Pancreas (tissue), 10 donors: ENCODE measurements at regions not wholly inside any gene's neighbourhood (a gene's known extent, or its start where the extent isn't known, plus 50 kb on each side); places are given as distances from the start of the nearest gene placed in this dataset.

ENCODE experiments used
- ATAC-seq, 4 donors: fragments of 200-7000 bp; cut with Tn5 transposase; one replicate each; pipeline versions ENCODE4 v1.8.0 to v1.9.1; 2020; ENCODE audit warnings: mild to moderate bottlenecking in 4 of 4, moderate library complexity in 4 of 4
- DNase-seq, 6 donors: peaks; one replicate each; pipeline ENCODE4 v3.0.0-alpha.2; 2020
- FAIRE-seq: peaks from 2 replicates; lab custom pipeline; 2012; peaks lifted over from hg19 to GRCh38; lab: Jason Lieb, UNC
- H3K27ac ChIP-seq, 4 donors: fragments of 200-600 bp; sonication (generic); 1 replicate in 3 of 4; 2 replicates in 1 of 4; pipeline versions ENCODE4 v1.5.0 to v1.8.0; 2020
- H3K27me3 ChIP-seq, 4 donors: fragments of 200-600 bp; one replicate each; pipeline ENCODE4 v1.8.0; 2021
- H3K36me3 ChIP-seq, 3 donors: fragments of 200-600 bp; sonication (generic) in 1 of 3; one replicate each; pipeline versions ENCODE4 v1.5.0 to v1.8.0; 2020 to 2021
- H3K4me1 ChIP-seq, 3 donors: fragments of 200-600 bp; one replicate each; pipeline ENCODE4 v1.8.0; 2021
- H3K4me3 ChIP-seq, 4 donors: fragments of 200-600 bp; sonication (generic) in 2 of 4; one replicate each; pipeline versions ENCODE4 v1.5.0 to v1.8.0; 2020 to 2021
- H3K9me3 ChIP-seq, 4 donors: fragments of 200-600 bp; one replicate each; pipeline ENCODE4 v1.8.0; 2021
- CTCF ChIP-seq, 4 donors: fragments of 200-600 bp; sonication (generic) in 3 of 4; IDR thresholded peaks; one replicate each; pipeline versions ENCODE4 v1.5.0 to v1.8.0; 2021; ENCODE audit warnings: antibody characterized with exemption in 4 of 4
- WGBS, 2 donors: extraction: QIAGEN DNeasy Blood & Tissue Kit; methylation state at CpG; one replicate each; pipeline ENCODE4 v1.1.7; 2013; 5-methylcytosine and 5-hydroxymethylcytosine counted together
- intact Hi-C, 3 donors: fragments of 100-400 bp; cut with DNase I; formaldehyde crosslinking; loops; one replicate each; pipeline versions ENCODE4 v1.11.1 to v1.14.2; 2022
- donor health status: healthy with polysubstance abuse.
- donor health status: DM: no; HTN: no; CAD: no; lungs with moderate emphysema.
- donor health status: DM: no; HTN: no; CAD: no.
- donor health status: control.
- donor health status: control.
- donor health status: Bipolar disorder and iron deficiency.
- donor health status: DM: yes; HTN: yes; CAD: no.
- donor health status: DM: no; HTN: no; CAD: no.
- donor health status: DM: no; HTN: no; CAD: no.
- donor health status: DM: yes; HTN: yes; CAD: no.

GRCh38 chr10:56881218-56881617 is 520.2 kb upstream of the ZWINT start:
- H3K4me1 ChIP-seq: no peaks in the 10 kb centered on the region
- no peaks in the 10 kb centered on the region for H3K9me3 ChIP-seq
- intact Hi-C loops: no loop called here
- H3K27me3 ChIP-seq: no peaks in the 10 kb centered on the region
- no peak overlapping the region for H3K4me3 ChIP-seq
- 31 to 32% methylated on average over 3 of the region's 3 CpGs for WGBS, 2 donors
- TF ChIP-seq CTCF (IDR thresholded peaks at IDR 0.05): no peak
- no peak for ATAC-seq
- no peak for FAIRE-seq
- no peaks in the 10 kb centered on the region for H3K36me3 ChIP-seq
- no peak for DNase-seq
- no peak overlapping the region for H3K27ac ChIP-seq

GRCh38 chr10:56880606-56881005 is 519.5 kb upstream of the ZWINT start:
- Histone ChIP-seq H3K4me1 (no peaks in the 10 kb centered on the region), H3K27me3 (no peaks in the 10 kb centered on the region), H3K4me3 (no peak overlapping the region), H3K9me3 (no peaks in the 10 kb centered on the region), H3K27ac (no peak overlapping the region), H3K36me3 (no peaks in the 10 kb centered on the region)
- intact Hi-C loops: no loop called here
- 52 to 53% methylated on average over 4 of the region's 4 CpGs for WGBS, 2 donors
- ATAC-seq: no peak
- no peak for DNase-seq
- no peak for TF ChIP-seq CTCF (IDR thresholded peaks at IDR 0.05)
- FAIRE-seq: no peak

GRCh38 chr10:56874950-56875349 is 513.9 kb upstream of the ZWINT start:
- intact Hi-C loops: no loop called here
- DNase-seq (no peak), ATAC-seq (no peak), FAIRE-seq (no peak)
- WGBS, 2 donors: 9 to 12% methylated on average over 1 of the region's 1 CpG
- no peak overlapping the region for H3K27ac ChIP-seq
- no peaks in the 10 kb centered on the region for H3K4me1 ChIP-seq
- TF ChIP-seq CTCF (IDR thresholded peaks at IDR 0.05): no peak
- no peaks in the 10 kb centered on the region for H3K9me3 ChIP-seq
- no peak overlapping the region for H3K4me3 ChIP-seq
- no peaks in the 10 kb centered on the region for H3K36me3 ChIP-seq
- no peaks in the 10 kb centered on the region for H3K27me3 ChIP-seq

- ATAC-seq: no peak
- no peak for DNase-seq
- no peak for FAIRE-seq
- no peaks in the 10 kb centered on the region for H3K9me3 ChIP-seq
- no peaks in the 10 kb centered on the region for H3K36me3 ChIP-seq
- H3K4me1 ChIP-seq: no peaks in the 10 kb centered on the region
- H3K27ac ChIP-seq: no peak overlapping the region
- no peak for TF ChIP-seq CTCF (IDR thresholded peaks at IDR 0.05)
- intact Hi-C loops: no loop called here
- no peak overlapping the region for H3K4me3 ChIP-seq
- H3K27me3 ChIP-seq: no peaks in the 10 kb centered on the region
Measured at GRCh38 chr10:56871160-56871668, 510.2 kb upstream of the ZWINT start.

GRCh38 chr10:56867236-56867635 is 506.2 kb upstream of the ZWINT start:
- Histone ChIP-seq H3K4me1 (no peaks in the 10 kb centered on the region), H3K27me3 (no peaks in the 10 kb centered on the region), H3K9me3 (no peaks in the 10 kb centered on the region), H3K4me3 (no peak overlapping the region), H3K36me3 (no peaks in the 10 kb centered on the region), H3K27ac (no peak overlapping the region)
- no peak for TF ChIP-seq CTCF (IDR thresholded peaks at IDR 0.05)
- ATAC-seq (no peak), DNase-seq (no peak), FAIRE-seq (no peak)
- WGBS, 2 donors: 75 to 90% methylated on average over 3 of the region's 3 CpGs
- intact Hi-C loops: no loop called here
